NCI-H146 (cell line): ENCODE measurements at regions not wholly inside any gene's neighbourhood (a gene's known extent, or its start where the extent isn't known, plus 50 kb on each side); places are given as distances from the start of the nearest gene placed in this dataset.

Source experiments
- DNase-seq: peaks from one replicate; lab custom pipeline; 2025; lab: John Stamatoyannopoulos, UW

- DNase-seq: no peak
Observed at GRCh38 chr11:80598905-80599304, 1158.1 kb upstream of the TENM4 start.

- no peak for DNase-seq
Observed at GRCh38 chr11:80596291-80596810, 1155.5 kb upstream of the TENM4 start.

GRCh38 chr11:80595011-80595410 lies 1154.2 kb upstream of the TENM4 start:
- no peak for DNase-seq

- DNase-seq: no peak
Observed at GRCh38 chr11:80593648-80594374, 1153.0 kb upstream of the TENM4 start.

DNA sequence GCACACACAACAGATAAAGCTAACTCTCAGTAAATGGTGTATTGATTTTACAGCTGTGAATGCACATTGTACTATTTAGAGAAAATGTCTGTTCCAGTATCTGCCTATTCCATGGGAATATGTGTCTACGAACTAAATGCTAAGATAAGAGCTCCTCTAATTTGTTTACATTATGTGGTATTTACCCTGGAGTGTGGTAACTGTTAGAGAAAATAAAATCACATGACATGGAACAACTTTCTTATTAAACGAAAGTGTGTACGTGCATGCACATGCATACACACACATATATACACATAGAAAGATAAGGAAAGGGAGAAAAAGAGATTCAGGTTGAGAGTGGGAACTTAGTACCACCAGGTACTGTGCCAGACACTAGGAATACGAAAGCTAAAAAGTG lies 1151.7 kb upstream of the TENM4 start:
- no peak for DNase-seq

GRCh38 chr11:80587906-80588305 lies 1147.1 kb upstream of the TENM4 start:
- DNase-seq: no peak

GRCh38 chr11:80586464-80586863 lies 1145.6 kb upstream of the TENM4 start:
- DNase-seq: no peak

- no peak for DNase-seq
Observed at GRCh38 chr11:80584661-80585060, 1143.8 kb upstream of the TENM4 start.

DNA sequence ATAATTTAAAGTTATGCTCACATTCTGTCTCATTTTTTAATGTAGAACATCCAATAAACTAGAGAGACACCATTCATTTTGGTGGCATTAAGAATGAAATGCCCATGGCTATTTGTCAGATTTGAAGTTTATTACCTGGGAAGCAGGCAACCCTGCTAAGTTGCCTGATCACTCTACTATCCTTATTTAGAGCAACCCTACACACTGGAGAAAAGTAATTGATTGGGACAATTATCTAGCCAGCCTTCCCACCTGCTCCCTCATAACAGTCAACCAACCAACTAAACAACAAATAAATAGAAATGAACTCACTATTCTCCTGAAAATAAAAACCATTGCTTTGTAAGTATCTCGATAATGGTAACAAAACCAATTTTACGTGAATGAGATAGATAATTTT lies 1129.0 kb upstream of the TENM4 start:
- DNase-seq: no peak

DNA sequence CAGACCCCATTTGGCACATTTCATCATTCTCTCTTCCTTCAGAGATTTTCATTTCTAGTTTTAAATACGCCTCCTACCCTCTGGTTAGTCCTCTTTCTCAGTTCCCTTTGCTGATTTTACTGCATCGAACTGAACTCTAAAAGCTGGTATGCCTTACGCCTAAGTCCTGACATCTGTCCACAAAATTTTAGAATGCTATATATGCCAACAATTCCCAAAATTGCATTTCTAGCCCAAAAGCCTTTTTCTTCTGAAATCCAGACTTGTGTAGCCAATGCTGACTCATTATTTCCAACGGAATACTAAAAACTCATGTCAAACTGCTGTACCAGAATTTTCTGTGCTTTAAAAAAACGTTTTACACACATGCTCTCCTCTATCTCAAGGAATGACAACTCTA lies 1124.4 kb upstream of the TENM4 start:
- DNase-seq: no peak

DNA sequence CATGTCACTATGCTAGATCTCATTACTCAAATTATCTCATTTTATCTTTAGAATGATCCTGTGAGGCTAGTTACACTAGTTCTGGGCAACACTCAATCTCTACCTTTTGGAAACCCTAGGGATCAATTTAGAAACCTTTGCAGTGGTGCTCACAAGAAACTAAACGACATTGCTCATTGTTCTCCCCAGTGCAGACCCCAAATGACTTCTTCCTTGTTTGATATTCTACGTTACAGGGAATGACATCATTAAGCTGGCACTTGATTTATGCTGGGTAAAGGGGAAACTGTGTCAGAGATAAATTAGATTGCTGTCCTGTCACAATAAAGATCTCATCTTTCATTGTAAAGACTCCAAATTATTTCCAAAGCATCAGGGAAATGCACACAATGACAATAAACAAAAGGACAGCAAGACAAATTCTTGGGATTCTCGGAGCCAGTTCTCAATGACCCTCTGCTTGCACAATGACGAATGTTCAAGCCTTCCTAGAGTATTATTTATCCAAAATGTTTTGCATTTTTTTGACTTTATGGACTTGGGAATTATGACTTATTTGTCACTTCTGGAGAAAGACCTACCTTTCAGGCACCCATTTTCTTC lies 1121.8 kb upstream of the TENM4 start:
- DNase-seq: no peak

- DNase-seq: no peak
Observed at GRCh38 chr11:80559942-80560341, 1119.1 kb upstream of the TENM4 start.

GRCh38 chr11:80553565-80553964 lies 1112.7 kb upstream of the TENM4 start:
- no peak for DNase-seq

- no peak for DNase-seq
Observed at GRCh38 chr11:80542704-80543103, 1101.9 kb upstream of the TENM4 start.

GRCh38 chr11:80538040-80538439 lies 1097.2 kb upstream of the TENM4 start:
- DNase-seq: no peak

DNA sequence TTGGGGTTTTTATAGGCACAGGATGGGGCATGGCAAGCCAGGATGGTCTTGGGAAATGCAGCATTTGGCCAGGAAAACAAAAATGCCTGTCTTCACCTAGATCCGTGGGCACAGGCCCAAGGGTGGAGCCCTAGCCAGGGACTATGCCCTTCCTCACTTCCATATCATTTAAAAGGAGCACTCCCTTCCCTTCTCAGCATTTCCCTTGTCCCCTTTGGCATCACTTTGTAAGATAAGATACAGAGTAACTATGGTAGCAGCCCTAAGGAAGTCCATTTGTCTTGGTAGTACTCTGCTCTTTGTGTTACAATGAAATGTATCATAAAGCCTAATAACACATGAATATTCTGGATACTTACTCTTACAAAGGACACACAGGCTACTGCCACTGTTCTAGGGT lies 1092.6 kb upstream of the TENM4 start:
- DNase-seq: no peak

DNA sequence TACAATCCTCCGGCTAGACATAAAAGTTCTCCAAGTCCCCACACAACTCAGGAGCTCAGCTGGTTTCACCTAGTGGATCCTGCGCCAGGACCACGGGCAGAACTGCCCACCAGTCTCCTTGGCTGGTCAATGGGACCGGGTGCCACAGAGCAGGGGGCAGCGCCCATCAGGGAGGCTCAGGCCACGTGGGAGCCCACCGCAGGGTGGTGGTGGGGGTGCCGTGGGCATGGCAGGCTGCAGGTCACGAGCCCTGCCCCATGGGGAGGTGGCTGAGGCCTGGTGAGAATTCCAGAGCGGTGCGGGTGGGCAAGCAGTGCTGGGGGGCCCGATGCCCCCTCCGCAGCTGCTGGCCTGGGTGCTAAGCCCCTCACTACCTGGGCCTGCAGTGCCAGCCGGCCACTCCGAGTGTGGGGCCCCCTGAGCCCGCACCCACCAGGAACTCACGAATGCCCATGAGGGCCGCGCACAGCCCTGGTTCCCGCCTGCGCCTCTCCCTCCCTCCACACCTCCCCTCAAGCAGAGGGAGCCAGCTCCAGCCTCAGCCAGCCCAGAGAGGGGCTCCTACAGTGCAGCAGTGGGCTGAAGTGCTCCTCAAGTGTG lies 1091.9 kb upstream of the TENM4 start:
- DNase-seq: no peak

DNA sequence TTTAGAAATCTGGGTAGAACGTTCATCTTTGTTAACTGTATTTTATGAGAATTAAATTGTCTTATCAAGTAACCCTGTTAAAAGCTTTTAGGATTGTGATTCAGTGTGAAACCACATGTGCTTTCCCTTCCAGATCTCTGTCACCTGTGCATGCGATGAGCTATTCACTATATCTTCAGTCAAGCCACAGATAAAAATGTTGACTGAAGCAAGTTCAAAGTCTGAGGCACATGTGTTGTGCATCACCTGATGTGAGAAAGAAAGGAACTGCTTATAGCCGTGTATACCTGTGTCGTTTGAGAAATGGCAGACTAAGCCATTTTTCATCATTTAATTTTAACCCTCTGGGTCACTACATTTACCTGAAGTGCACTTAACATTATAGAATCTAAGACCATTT lies 1088.9 kb upstream of the TENM4 start:
- no peak for DNase-seq

DNA sequence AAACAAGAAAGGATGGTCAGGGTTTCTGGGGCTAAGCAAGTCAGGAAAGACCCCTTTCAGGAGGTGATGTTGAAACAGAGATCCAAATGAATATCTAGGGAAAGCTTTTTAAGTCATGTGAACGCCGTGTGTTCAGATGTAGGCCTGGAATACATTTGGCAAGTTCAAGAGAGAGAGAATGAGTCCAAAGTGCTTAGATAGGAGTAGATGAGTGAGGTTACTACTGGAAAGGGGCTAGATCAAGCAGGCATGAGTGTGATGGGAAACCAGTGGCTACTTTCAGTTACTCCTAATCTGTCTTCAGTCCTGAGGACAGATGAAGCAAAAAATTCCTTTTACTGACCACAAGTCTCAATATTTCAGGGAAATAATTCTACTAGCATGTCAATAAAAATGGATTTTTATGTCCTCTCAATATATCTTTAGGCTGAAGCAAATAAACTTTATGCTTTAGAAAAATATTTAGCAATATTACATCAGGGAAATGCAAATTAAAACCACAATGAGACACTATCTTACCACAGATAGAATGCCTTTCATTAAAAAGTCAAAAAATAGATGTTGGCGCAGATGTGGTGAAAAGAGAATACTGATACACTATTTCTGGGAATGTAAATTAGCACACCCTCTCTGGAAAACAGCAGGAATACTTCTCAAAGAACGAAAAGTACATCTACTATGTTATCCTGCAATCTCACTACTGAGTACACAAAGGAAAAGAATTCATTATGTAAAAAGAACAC lies 1085.0 kb upstream of the TENM4 start:
- DNase-seq: no peak

- DNase-seq: no peak
Observed at GRCh38 chr11:80524349-80524748, 1083.5 kb upstream of the TENM4 start.

- DNase-seq: no peak
Observed at GRCh38 chr11:80523057-80523456, 1082.2 kb upstream of the TENM4 start.

DNA sequence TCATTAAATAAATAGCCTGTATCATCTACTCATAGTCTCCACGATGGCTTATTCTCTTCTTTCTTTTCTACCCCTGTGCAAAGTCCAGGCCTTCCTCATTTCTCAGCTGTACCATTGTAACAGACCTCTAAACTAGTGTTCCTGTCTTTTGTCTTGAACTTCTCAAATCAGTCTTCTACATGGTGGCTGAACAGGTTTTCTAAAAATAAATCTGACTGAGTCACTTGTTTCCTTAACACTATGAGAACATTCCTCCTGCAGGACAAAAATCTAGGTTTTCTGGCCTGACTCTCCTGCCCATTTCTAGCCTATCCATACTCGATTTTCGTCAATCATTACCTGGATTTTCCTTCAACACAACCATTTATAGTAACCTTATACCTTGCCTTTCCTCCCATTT lies 1080.8 kb upstream of the TENM4 start:
- no peak for DNase-seq

GRCh38 chr11:80520507-80520887 lies 1079.7 kb upstream of the TENM4 start:
- no peak for DNase-seq
